ENCODE measurements at regions not wholly inside any gene's neighbourhood (a gene's known extent, or its start where the extent isn't known, plus 50 kb on each side); places are given as distances from the start of the nearest gene placed in this dataset.

DNA sequence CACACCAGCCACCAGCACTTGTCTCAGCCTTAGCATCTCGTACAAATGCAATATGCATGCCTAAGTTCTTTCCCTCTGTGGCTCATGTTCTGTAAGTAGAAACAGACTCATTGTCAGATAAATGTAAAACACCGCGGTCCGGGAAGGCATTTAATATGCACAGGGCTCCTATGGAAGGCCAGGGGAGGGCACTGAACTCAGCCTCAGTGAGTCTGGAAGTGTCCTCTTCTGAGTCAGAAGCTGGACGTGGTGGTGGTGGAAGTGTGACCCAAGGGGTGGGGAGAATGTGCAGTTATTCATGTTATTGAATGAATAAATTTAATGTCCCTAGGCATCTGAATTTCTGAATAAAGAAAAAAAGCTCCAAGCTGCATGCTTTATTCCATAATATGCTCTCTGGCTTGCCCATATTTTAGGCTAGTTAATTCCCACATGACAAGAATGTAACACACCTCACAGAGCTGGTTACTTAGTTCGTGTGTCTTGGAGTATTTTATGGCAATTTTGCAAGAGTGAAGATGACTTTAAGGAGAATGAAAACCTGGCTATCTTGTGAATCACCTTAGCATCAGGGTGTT lies 193.1 kb upstream of the GATB start:
- CTCF ChIA-PET: no interaction called here
- no peak for DNase-seq
- Mint-ChIP-seq H3K4me1 (no peaks in the 10 kb centered on the region), H3K27ac (no peak overlapping the region), H3K36me3 (no peaks in the 10 kb centered on the region), H3K4me3 (no peak overlapping the region), H3K27me3 (peaks cover 8% of the 10 kb centered on the region), H3K9me3 (peaks cover 3% of the 10 kb centered on the region)

DNA sequence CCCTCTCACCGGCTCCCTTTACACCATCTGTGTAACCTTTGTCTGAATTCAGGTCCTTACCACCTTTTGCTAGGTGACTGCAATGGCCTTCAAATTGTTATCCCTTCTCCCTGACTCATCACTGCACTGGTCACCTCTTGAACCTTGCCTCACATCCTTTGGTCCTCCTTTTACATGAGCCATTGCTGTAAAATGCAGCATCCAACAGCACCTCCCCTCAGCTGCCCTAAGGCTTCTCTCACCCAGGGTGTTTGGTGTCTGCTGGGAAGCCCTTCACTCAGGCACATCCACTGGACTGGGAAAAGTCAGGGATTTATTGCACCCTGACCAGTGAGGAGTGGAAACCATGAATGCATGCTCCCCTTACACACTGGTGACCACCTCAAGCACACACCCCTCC lies 192.5 kb upstream of the GATB start:
- Mint-ChIP-seq H3K4me3 (no peak overlapping the region), H3K27me3 (peaks cover 8% of the 10 kb centered on the region), H3K4me1 (no peaks in the 10 kb centered on the region), H3K27ac (no peak overlapping the region), H3K9me3 (peaks cover 3% of the 10 kb centered on the region), H3K36me3 (no peaks in the 10 kb centered on the region)
- CTCF ChIA-PET: no interaction called here
- DNase-seq: no peak

DNA sequence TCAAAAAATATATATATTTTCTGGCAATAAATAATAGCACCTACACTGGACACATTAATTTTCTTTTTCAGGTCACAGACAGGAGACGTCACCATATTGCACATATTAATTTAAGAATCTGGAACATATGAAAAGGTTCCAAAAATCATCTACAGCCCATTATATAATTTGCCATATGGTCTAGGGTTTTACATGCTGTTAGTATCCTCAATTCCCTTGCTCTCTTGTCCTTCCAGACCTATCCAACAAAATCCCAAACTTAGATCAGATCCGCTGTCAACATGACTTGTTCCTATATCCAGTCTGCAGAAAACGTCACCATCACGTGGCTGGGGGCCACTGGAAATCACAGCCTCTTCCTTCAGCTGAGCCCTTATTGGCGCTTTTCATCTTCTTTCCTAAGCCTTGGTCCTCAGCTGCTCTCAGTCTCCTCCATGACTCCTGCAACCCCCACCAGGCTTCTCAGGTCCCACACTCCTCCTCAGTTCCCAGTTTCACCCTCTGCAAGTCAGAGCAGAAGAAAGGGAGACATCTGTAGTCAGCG lies 192.0 kb upstream of the GATB start:
- Mint-ChIP-seq H3K27ac (no peak overlapping the region), H3K27me3 (peaks cover 8% of the 10 kb centered on the region), H3K4me3 (no peak overlapping the region)

DNA sequence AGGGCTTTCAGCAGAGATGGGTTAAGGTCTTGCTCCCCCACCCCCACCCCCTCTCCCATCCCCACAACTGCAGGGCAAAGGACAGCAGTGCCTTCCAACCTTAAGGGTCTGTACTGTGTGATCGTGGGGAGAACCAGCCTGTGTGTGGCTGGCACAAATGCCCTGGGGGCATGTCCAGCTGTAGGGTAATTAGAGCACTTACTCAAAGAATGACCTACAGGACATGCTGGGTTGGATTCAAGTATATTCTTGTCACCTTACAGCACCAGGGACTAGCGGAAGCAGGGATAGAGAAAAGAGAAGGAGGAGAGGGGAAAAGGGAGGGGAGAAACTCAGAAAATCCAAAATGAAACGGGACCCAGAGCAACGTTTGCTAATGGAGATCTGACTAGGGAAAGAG lies 191.3 kb upstream of the GATB start:
- peaks cover 6% of the 10 kb centered on the region for H3K27me3 Mint-ChIP-seq
- H3K27ac Mint-ChIP-seq: no peak overlapping the region
- H3K4me3 Mint-ChIP-seq: no peak overlapping the region
- CTCF ChIA-PET: no interaction called here
- H3K9me3 Mint-ChIP-seq: peaks cover 13% of the 10 kb centered on the region
- H3K36me3 Mint-ChIP-seq: peaks cover 8% of the 10 kb centered on the region
- DNase-seq: no peak
- no peaks in the 10 kb centered on the region for H3K4me1 Mint-ChIP-seq

More for the DNA sequence above, 192.0 kb upstream of the GATB start:
- H3K4me1 Mint-ChIP-seq: no peaks in the 10 kb centered on the region
- CTCF ChIA-PET: no interaction called here
- H3K9me3 Mint-ChIP-seq: peaks cover 6% of the 10 kb centered on the region
- H3K36me3 Mint-ChIP-seq: peaks cover 2% of the 10 kb centered on the region
- DNase-seq: no peak

DNA sequence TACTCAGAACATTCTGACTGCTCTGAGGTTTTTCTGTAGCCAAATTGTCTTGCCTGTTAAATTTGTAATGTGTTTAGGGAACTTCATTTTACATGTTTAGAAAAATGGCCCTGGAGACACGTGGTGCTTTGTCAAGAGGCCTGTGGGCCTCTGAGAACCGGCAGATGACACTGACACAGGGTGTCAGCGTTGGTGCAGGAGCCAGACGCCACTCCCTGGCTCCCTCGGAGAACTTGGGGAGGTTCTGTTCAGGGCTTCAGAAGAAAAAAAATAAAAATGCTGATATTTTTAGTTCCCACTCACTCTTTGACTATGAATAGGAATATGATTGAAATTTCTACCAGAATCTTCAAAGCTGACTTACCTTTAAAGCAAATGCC lies 190.9 kb upstream of the GATB start:
- CTCF ChIA-PET: no interaction called here
- Mint-ChIP-seq H3K36me3 (peaks cover 8% of the 10 kb centered on the region), H3K9me3 (peaks cover 17% of the 10 kb centered on the region), H3K27ac (no peak overlapping the region), H3K4me1 (no peaks in the 10 kb centered on the region), H3K27me3 (peaks cover 4% of the 10 kb centered on the region), H3K4me3 (no peak overlapping the region)
- no peak for DNase-seq

GRCh38 chr4:151950993-151951670 lies 190.3 kb upstream of the GATB start:
- CTCF ChIA-PET: no interaction called here
- no peaks in the 10 kb centered on the region for H3K4me1 Mint-ChIP-seq

GRCh38 chr4:151948351-151949016 lies 187.7 kb upstream of the GATB start:
- H3K9me3 Mint-ChIP-seq: peaks cover 34% of the 10 kb centered on the region
- no peak for DNase-seq
- no peak overlapping the region for H3K4me3 Mint-ChIP-seq
- H3K4me1 Mint-ChIP-seq: no peaks in the 10 kb centered on the region
- H3K27ac Mint-ChIP-seq: no peak overlapping the region
- CTCF ChIA-PET: no interaction called here
- H3K27me3 Mint-ChIP-seq: peaks cover 4% of the 10 kb centered on the region
- H3K36me3 Mint-ChIP-seq: peaks cover 15% of the 10 kb centered on the region

More at GRCh38 chr4:151950993-151951670, 190.3 kb upstream of the GATB start:
- H3K36me3 Mint-ChIP-seq: peaks cover 12% of the 10 kb centered on the region
- no peak overlapping the region for H3K27ac Mint-ChIP-seq
- peaks cover 4% of the 10 kb centered on the region for H3K27me3 Mint-ChIP-seq
- no peak for DNase-seq
- H3K9me3 Mint-ChIP-seq: peaks cover 23% of the 10 kb centered on the region
- no peak overlapping the region for H3K4me3 Mint-ChIP-seq

GRCh38 chr4:151946718-151947117 lies 185.9 kb upstream of the GATB start:
- Mint-ChIP-seq H3K4me3 (no peak overlapping the region), H3K4me1 (peaks cover 2% of the 10 kb centered on the region), H3K27me3 (no peaks in the 10 kb centered on the region), H3K36me3 (peaks cover 15% of the 10 kb centered on the region), H3K9me3 (peaks cover 42% of the 10 kb centered on the region), H3K27ac (no peak overlapping the region)
- DNase-seq: no peak
- CTCF ChIA-PET: no interaction called here

- peaks cover 45% of the 10 kb centered on the region for H3K9me3 Mint-ChIP-seq
- H3K27ac Mint-ChIP-seq: no peak overlapping the region
- H3K36me3 Mint-ChIP-seq: peaks cover 20% of the 10 kb centered on the region
- H3K4me1 Mint-ChIP-seq: peaks cover 18% of the 10 kb centered on the region
- H3K4me3 Mint-ChIP-seq: no peak overlapping the region
- no peak for DNase-seq
- CTCF ChIA-PET: no interaction called here
- no peaks in the 10 kb centered on the region for H3K27me3 Mint-ChIP-seq
These were observed 182.2 kb upstream of the GATB start for GRCh38 chr4:151942971-151943370.

DNA sequence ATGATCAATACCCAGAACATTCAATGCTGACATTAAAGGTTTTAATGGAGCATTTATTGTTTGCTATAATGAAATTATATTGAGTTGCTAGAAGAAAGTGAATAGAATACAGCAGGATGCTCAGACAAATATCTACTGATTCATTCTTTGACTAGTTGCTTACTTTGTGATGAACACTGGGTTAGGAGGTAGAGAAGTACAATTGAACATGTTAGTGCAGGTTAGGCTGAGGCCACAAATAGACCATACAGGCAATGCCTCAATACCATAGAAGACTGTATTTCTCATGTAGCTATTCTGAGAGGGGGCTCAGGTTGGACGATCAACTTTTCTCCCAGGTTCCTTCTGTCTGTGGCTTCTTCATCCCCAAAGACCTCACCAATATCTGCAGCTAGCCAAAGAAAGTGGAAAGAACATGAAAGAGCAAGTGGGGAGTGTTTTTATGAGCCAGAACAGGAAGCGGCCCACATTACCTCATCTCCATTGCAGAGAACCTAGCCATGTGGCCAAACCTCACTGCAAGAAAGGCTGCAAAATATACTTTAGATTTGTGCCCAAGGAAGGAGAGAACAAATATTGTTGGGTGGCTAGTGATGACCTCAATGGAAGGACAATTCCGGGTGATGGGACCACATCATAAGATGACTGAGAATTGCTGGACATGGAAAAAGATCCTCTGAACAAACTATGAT lies 180.3 kb upstream of the GATB start:
- H3K9me3 Mint-ChIP-seq: peaks cover 26% of the 10 kb centered on the region
- H3K36me3 Mint-ChIP-seq: peaks cover 7% of the 10 kb centered on the region
- no peak for DNase-seq
- no peak overlapping the region for H3K4me3 Mint-ChIP-seq
- peaks cover 18% of the 10 kb centered on the region for H3K4me1 Mint-ChIP-seq
- no peaks in the 10 kb centered on the region for H3K27me3 Mint-ChIP-seq
- CTCF ChIA-PET: no interaction called here
- peak overlapping the region; percentile 25 for H3K27ac Mint-ChIP-seq

- no peak overlapping the region for H3K4me3 Mint-ChIP-seq
- no peaks in the 10 kb centered on the region for H3K27me3 Mint-ChIP-seq
- H3K27ac Mint-ChIP-seq: no peak overlapping the region
- H3K36me3 Mint-ChIP-seq: peaks cover 5% of the 10 kb centered on the region
- peaks cover 18% of the 10 kb centered on the region for H3K4me1 Mint-ChIP-seq
- peak; percentile 39 for DNase-seq
- H3K9me3 Mint-ChIP-seq: peaks cover 22% of the 10 kb centered on the region
- CTCF ChIA-PET: no interaction called here
These were observed 179.5 kb upstream of the GATB start for GRCh38 chr4:151940291-151940690.

DNA sequence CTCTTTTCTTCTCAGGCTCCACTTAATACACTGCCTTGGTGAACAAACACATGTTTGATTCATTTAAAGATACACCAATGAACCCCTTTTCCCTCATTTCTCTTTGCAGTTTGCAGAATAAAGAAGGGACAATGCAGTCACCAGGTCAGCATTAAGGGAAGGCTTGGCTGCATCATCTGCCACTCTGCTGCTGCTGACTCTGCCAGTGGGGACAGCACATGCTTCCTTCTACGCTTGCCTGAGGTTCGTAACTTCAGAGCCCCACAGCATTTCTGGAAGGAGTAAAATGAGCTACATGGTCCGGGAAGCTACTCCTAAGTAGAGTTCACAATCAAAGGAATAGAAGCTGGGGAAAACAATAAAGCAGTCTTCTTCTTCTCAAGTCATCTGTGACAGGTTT lies 178.9 kb upstream of the GATB start:
- peaks cover 5% of the 10 kb centered on the region for H3K36me3 Mint-ChIP-seq
- H3K4me1 Mint-ChIP-seq: peaks cover 18% of the 10 kb centered on the region
- no peak overlapping the region for H3K27ac Mint-ChIP-seq
- CTCF ChIA-PET: no interaction called here
- no peak overlapping the region for H3K4me3 Mint-ChIP-seq
- H3K9me3 Mint-ChIP-seq: peaks cover 19% of the 10 kb centered on the region
- H3K27me3 Mint-ChIP-seq: no peaks in the 10 kb centered on the region
- no peak for DNase-seq

DNA sequence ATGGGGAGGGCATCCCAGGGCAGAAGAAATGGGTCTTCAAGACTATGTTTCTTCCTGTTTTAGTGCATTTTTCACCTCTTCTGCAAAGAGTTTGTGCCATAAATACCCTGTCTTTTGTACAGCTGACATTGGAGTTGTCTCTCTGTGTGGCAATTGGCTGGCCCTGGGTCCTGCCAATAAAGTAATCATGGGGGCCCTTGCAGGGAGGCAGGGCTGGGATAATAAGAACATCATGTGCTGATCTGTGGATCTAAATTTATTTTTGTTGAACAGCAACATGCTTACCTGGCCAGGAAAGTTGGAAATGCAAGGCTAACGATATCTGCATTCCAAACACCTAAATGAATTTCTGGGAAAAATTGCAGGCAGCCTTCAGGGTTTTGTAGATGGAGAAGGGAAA lies 174.6 kb upstream of the GATB start:
- H3K4me3 Mint-ChIP-seq: no peak overlapping the region
- H3K36me3 Mint-ChIP-seq: no peaks in the 10 kb centered on the region
- peaks cover 7% of the 10 kb centered on the region for H3K4me1 Mint-ChIP-seq
- no peak for DNase-seq
- H3K9me3 Mint-ChIP-seq: no peaks in the 10 kb centered on the region
- no peaks in the 10 kb centered on the region for H3K27me3 Mint-ChIP-seq
- CTCF ChIA-PET: no interaction called here
- no peak overlapping the region for H3K27ac Mint-ChIP-seq

- H3K4me1 Mint-ChIP-seq: peaks cover 6% of the 10 kb centered on the region
- DNase-seq: no peak
- H3K27ac Mint-ChIP-seq: no peak overlapping the region
- H3K27me3 Mint-ChIP-seq: no peaks in the 10 kb centered on the region
- H3K4me3 Mint-ChIP-seq: no peak overlapping the region
- H3K36me3 Mint-ChIP-seq: no peaks in the 10 kb centered on the region
- no peaks in the 10 kb centered on the region for H3K9me3 Mint-ChIP-seq
- CTCF ChIA-PET: no interaction called here
These were observed 174.0 kb upstream of the GATB start for GRCh38 chr4:151934766-151935165.

Measured in activated naive CD4-positive, alpha-beta T cell treated with anti-CD3 and anti-CD28 coated beads, Interleukin-2, amount 10 ng/mL, durations not matched to agents 7 days and 5 days (primary cell).